ENCODE measurements at regions not wholly inside any gene's neighbourhood (a gene's known extent, or its start where the extent isn't known, plus 50 kb on each side); places are given as distances from the start of the nearest gene placed in this dataset.

DNA sequence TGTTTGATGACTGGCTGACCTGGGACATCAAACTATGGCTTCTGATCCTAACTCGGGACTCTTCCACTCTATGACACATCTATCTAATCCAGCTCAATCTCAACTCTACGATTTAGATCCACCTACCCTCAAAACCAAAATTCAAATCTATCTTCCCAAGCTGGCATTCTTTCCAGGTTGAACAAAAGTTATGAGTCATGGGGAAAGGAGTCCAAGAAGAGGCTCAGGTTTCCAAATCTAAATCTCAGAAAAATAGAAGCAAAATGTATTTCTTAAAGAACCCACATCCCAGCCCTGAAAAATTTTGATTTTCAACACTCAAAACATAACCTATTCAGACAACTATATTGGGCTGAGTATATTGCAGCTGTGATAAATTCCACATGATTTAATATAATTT, 143.9 kb upstream of the IPO5 start:
- TF ChIP-seq NBN (conservative IDR thresholded peaks at IDR 0.05) (no peak), HNF1B (CRISPR knock-in tag; IDR thresholded peaks at IDR 0.05) (no peak), RBAK (CRISPR knock-in tag; IDR thresholded peaks at IDR 0.05) (no peak), CCAR2 (optimal IDR thresholded peaks at IDR 0.05; ENCODE audit: low read depth, low read length) (no peak), KDM4B (CRISPR knock-in tag; IDR thresholded peaks at IDR 0.05) (no peak), CREB1 (IDR thresholded peaks at IDR 0.05) (no peak), CREB1 (CRISPR knock-in tag; IDR thresholded peaks at IDR 0.05) (no peak)
